ENCODE measurements at regions not wholly inside any gene's neighbourhood (a gene's known extent, or its start where the extent isn't known, plus 50 kb on each side); places are given as distances from the start of the nearest gene placed in this dataset.

DNA sequence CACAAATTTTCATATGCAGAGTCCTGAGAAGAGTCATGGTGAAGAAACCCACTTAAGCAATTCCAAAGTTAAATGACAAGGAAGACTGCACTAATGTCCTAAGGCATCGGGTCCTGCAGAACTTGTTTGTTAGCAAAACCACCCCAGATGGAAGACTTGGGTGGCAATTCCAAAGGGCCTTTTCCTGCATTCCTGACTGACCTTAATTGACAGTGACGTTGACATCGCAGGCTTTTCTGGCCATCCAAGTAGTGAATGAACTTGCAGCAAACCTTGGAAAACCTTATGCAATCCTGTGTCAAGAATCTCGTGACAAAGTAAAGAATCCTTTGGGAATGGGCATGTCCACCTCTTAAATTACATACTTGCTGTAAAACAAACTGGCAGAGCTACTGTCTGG is 112.5 kb upstream of the SH3BP4 start:
- TF ChIP-seq, protein P1, sequence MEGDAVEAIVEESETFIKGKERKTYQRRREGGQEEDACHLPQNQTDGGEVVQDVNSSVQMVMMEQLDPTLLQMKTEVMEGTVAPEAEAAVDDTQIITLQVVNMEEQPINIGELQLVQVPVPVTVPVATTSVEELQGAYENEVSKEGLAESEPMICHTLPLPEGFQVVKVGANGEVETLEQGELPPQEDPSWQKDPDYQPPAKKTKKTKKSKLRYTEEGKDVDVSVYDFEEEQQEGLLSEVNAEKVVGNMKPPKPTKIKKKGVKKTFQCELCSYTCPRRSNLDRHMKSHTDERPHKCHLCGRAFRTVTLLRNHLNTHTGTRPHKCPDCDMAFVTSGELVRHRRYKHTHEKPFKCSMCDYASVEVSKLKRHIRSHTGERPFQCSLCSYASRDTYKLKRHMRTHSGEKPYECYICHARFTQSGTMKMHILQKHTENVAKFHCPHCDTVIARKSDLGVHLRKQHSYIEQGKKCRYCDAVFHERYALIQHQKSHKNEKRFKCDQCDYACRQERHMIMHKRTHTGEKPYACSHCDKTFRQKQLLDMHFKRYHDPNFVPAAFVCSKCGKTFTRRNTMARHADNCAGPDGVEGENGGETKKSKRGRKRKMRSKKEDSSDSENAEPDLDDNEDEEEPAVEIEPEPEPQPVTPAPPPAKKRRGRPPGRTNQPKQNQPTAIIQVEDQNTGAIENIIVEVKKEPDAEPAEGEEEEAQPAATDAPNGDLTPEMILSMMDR (IDR thresholded peaks at IDR 0.05), result no peak
- no peak for TF ChIP-seq POLR2A (IDR thresholded peaks at IDR 0.05)

All from tibial nerve (tissue), 3 donors.